SK-N-SH treated with all-trans-retinoic acid at 6 μM for 48 hours (cell line): ENCODE measurements at regions not wholly inside any gene's neighbourhood (a gene's known extent, or its start where the extent isn't known, plus 50 kb on each side); places are given as distances from the start of the nearest gene placed in this dataset.

Source experiments
- ARNTL ChIP-seq: fragments of 450-650 bp; formaldehyde crosslinking; IDR thresholded peaks from 2 replicates; pipeline ENCODE4 v1.5.0; 2020; ENCODE audit warnings: low read depth, mild to moderate bottlenecking, moderate library complexity, borderline replicate concordance
- BACH2 ChIP-seq: fragments of 250-450 bp; sonication (Bioruptor Pico); IDR thresholded peaks from 2 replicates; pipeline ENCODE4 v1.9.0; 2021; ENCODE audit warnings: mild to moderate bottlenecking, borderline replicate concordance
- CREB5 ChIP-seq: fragments of 250-450 bp; sonication (Bioruptor Pico); IDR thresholded peaks from 2 replicates; pipeline ENCODE4 v1.5.1; 2020; ENCODE audit warnings: low read depth, mild to moderate bottlenecking, moderate library complexity
- CSDC2 ChIP-seq: fragments of 250-450 bp; sonication (Bioruptor Pico); IDR thresholded peaks from 2 replicates; pipeline ENCODE4 v1.5.0; 2020; ENCODE audit warnings: mild to moderate bottlenecking, moderate library complexity
- ESRRG ChIP-seq: fragments of 250-450 bp; sonication (Bioruptor Pico); IDR thresholded peaks from 2 replicates; pipeline ENCODE4 v1.6.1; 2021; ENCODE audit warnings: mild to moderate bottlenecking
- OSR1 ChIP-seq: fragments of 250-450 bp; sonication (Bioruptor Pico); IDR thresholded peaks from 2 replicates; pipeline ENCODE4 v1.8.0; 2022; ENCODE audit warnings: moderate library complexity, mild to moderate bottlenecking, inconsistent platforms
- PATZ1 ChIP-seq: fragments of 250-450 bp; sonication (Bioruptor Pico); IDR thresholded peaks from 2 replicates; pipeline ENCODE4 v1.8.0; 2020; ENCODE audit warnings: mild to moderate bottlenecking, moderate library complexity, borderline replicate concordance
- POU6F1 ChIP-seq: fragments of 250-450 bp; sonication (Bioruptor Pico); IDR thresholded peaks from 2 replicates; pipeline ENCODE4 v1.8.0; 2021; ENCODE audit warnings: low read depth, mild to moderate bottlenecking, moderate library complexity, borderline replicate concordance
- RARB ChIP-seq: fragments of 250-450 bp; sonication (Bioruptor Pico); IDR thresholded peaks from 2 replicates; pipeline ENCODE4 v1.8.0; 2021; ENCODE audit warnings: mild to moderate bottlenecking, moderate library complexity
- TCF4 ChIP-seq: fragments of 250-450 bp; sonication (Bioruptor Pico); IDR thresholded peaks from 2 replicates; pipeline ENCODE4 v1.8.0; 2021; ENCODE audit warnings: mild to moderate bottlenecking, moderate library complexity, borderline replicate concordance
- TOX ChIP-seq: fragments of 250-450 bp; sonication (Bioruptor Pico); IDR thresholded peaks from 2 replicates; pipeline ENCODE4 v1.8.0; 2021; ENCODE audit warnings: mild to moderate bottlenecking, moderate library complexity, borderline replicate concordance
- ZFP30 ChIP-seq: fragments of 450-650 bp; formaldehyde crosslinking; IDR thresholded peaks from 2 replicates; pipeline ENCODE4 v1.5.0; 2022; ENCODE audit warnings: mild to moderate bottlenecking, moderate library complexity
- ZNF565 ChIP-seq: fragments of 450-650 bp; formaldehyde crosslinking; conservative IDR thresholded peaks from 2 replicates; pipeline ENCODE4 v1.5.0; 2020; ENCODE audit warnings: low read depth, mild to moderate bottlenecking, moderate library complexity
- ZNF70 ChIP-seq: fragments of 450-650 bp; formaldehyde crosslinking; IDR thresholded peaks from 2 replicates; pipeline ENCODE4 v1.5.0; 2020; ENCODE audit warnings: mild to moderate bottlenecking, moderate library complexity

- TF ChIP-seq ZNF70 (no peak), CSDC2 (CRISPR knock-in tag) (no peak), OSR1 (CRISPR knock-in tag) (no peak), ARNTL (CRISPR knock-in tag) (no peak), ZFP30 (CRISPR knock-in tag) (no peak), TCF4 (CRISPR knock-in tag) (no peak), CREB5 (CRISPR knock-in tag) (no peak), PATZ1 (CRISPR knock-in tag) (no peak), RARB (CRISPR knock-in tag) (no peak), POU6F1 (no peak), ESRRG (no peak), BACH2 (CRISPR knock-in tag) (no peak), ZNF565 (no peak), TOX (no peak)
Observed at GRCh38 chr4:169902658-169903345, 123.4 kb downstream of the MFAP3L start.
